ENCODE measurements at regions not wholly inside any gene's neighbourhood (a gene's known extent, or its start where the extent isn't known, plus 50 kb on each side); places are given as distances from the start of the nearest gene placed in this dataset.

- no peak for TF ChIP-seq POLR2A (IDR thresholded peaks at IDR 0.05)
- TF ChIP-seq, protein P1, sequence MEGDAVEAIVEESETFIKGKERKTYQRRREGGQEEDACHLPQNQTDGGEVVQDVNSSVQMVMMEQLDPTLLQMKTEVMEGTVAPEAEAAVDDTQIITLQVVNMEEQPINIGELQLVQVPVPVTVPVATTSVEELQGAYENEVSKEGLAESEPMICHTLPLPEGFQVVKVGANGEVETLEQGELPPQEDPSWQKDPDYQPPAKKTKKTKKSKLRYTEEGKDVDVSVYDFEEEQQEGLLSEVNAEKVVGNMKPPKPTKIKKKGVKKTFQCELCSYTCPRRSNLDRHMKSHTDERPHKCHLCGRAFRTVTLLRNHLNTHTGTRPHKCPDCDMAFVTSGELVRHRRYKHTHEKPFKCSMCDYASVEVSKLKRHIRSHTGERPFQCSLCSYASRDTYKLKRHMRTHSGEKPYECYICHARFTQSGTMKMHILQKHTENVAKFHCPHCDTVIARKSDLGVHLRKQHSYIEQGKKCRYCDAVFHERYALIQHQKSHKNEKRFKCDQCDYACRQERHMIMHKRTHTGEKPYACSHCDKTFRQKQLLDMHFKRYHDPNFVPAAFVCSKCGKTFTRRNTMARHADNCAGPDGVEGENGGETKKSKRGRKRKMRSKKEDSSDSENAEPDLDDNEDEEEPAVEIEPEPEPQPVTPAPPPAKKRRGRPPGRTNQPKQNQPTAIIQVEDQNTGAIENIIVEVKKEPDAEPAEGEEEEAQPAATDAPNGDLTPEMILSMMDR (IDR thresholded peaks at IDR 0.05): no peak
- no peaks in the 10 kb centered on the region for H3K27me3 ChIP-seq
- no peaks in the 10 kb centered on the region for H3K9me3 ChIP-seq (replicated peaks in 1 of 3)
- intact Hi-C loops (cut with DNase I): no loop called here
- no peaks in the 10 kb centered on the region for H3K36me3 ChIP-seq (replicated peaks in 1 of 2)
- peaks cover 3 to 4% of the 10 kb centered on the region in 2 donors for H3K4me1 ChIP-seq (replicated peaks in 1 of 2)
- H3K4me3 ChIP-seq: no peak overlapping the region
- no peak overlapping the region for H3K27ac ChIP-seq
- DNase-seq: no peak
- WGBS, 4 donors: 88 to 95% (median 93%) methylated on average over 7 of the region's 7 CpGs
Observed at GRCh38 chr17:34755371-34755770, 176.0 kb downstream of the TMEM132E start.

- Histone ChIP-seq H3K36me3 (replicated peaks in 1 of 2) (no peaks in the 10 kb centered on the region), H3K9me3 (replicated peaks in 1 of 3) (peaks cover 0 to 7% (median 0%) of the 10 kb centered on the region in 3 donors), H3K4me1 (replicated peaks in 1 of 2) (no peaks in the 10 kb centered on the region), H3K27me3 (no peaks in the 10 kb centered on the region), H3K4me3 (no peak overlapping the region), H3K27ac (no peak overlapping the region)
- TF ChIP-seq POLR2A (IDR thresholded peaks at IDR 0.05): no peak
- TF ChIP-seq, protein P1 (IDR thresholded peaks at IDR 0.05): no peak
- WGBS, 4 donors: 25 to 58% (median 40%) methylated on average over 1 of the region's 1 CpG
- no peak for DNase-seq
- intact Hi-C loops (cut with DNase I): no loop called here
Observed at GRCh38 chr17:34750004-34750403, 170.6 kb downstream of the TMEM132E start.

DNA sequence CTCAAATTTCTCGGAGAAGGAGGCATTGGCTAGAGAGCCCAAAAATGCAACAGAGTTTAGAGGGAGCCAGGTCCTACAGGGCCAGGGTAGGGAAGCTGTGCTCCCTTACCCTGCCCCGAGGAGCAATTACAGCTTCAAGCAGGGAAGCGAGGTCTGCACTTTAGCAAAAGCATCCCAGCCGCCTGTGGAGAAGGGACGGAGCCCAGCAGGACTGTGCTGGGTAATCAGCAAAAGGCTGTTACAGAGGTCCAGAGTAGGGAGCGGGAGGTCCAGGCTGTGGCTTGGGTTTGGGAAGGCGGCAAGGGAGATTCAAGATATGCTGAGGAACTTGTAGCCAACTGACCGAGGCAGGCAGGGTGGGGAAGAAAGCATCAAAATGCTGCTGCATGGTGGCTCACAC lies 162.6 kb downstream of the TMEM132E start:
- peak in 1 of 7 donors; percentile 17 for DNase-seq
- whole genome bisulfite sequencing, 4 donors: 49 to 68% (median 61%) methylated on average over 6 to 8 of the region's 8 CpGs
- Histone ChIP-seq H3K27me3 (no peaks in the 10 kb centered on the region), H3K36me3 (replicated peaks in 1 of 2) (no peaks in the 10 kb centered on the region), H3K27ac (no peak overlapping the region), H3K4me3 (no peak overlapping the region), H3K4me1 (replicated peaks in 1 of 2) (no peaks in the 10 kb centered on the region), H3K9me3 (replicated peaks in 1 of 3) (no peaks in the 10 kb centered on the region)
- intact Hi-C loops (cut with DNase I): no loop called here
- TF ChIP-seq POLR2A (IDR thresholded peaks at IDR 0.05): no peak
- TF ChIP-seq, protein P1 (IDR thresholded peaks at IDR 0.05): no peak

DNA sequence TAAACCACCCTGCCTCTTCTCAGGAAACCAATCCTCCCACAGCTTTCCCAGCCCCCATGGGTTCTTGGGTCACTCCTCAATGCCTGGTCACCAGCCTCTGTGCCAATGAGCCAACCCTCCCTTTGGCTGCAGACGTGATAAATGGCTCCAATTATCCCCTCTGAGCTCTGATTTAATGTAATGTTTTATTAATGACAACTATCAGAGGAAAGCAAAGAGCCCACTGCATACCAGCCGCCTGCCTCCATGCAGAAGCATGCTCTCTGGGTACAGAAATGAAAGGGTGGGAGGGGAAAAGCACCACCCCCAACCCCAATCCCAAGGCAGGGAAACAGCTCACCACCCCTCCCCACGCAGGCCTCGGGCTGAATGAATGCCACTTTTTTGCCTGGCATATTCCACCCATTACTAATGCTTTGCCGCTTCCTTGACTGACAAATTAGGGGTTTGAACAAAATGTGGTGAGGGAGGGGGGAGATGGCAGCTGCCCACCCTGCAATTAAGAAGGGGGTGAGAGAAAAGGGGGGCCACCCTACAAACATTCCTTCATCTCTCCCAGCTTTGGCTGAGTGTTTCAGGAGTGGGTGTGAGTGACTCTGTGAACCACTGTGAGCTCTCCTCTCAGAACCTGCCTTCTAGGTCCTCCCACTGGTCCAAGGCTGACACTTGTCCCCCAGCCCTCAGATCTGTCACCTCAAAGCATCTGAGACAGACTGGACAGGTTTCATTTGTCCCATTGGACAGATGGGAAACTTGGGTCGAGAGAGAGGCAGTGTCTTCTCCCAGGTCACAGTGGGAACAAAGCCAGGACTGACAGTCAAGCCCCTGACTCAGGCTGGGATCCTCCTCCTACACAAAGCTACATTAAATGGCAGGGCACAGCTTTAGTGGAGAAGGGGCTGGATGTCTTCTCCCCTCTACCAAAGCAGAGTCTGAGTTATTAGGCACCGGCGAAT lies 161.5 kb downstream of the TMEM132E start:
- Histone ChIP-seq H3K27ac (no peak overlapping the region), H3K4me1 (replicated peaks in 1 of 2) (no peaks in the 10 kb centered on the region), H3K36me3 (replicated peaks in 1 of 2) (no peaks in the 10 kb centered on the region), H3K27me3 (no peaks in the 10 kb centered on the region), H3K9me3 (replicated peaks in 1 of 3) (no peaks in the 10 kb centered on the region), H3K4me3 (no peak overlapping the region)
- 71 to 77% (median 73%) methylated on average over 8 of the region's 8 CpGs for WGBS, 4 donors
- intact Hi-C loops (cut with DNase I): no loop called here
- TF ChIP-seq POLR2A (IDR thresholded peaks at IDR 0.05): no peak
- peak in 1 of 7 donors; percentile 28 for DNase-seq
